Upper lobe of right lung (tissue), 1 donor: ENCODE measurements at regions not wholly inside any gene's neighbourhood (a gene's known extent, or its start where the extent isn't known, plus 50 kb on each side); places are given as distances from the start of the nearest gene placed in this dataset.

Experiments
- ATAC-seq: fragments of 200-7000 bp; cut with Tn5 transposase; one replicate; pipeline ENCODE4 v1.9.1; 2020; ENCODE audit warnings: mild to moderate bottlenecking, moderate library complexity
- DNase-seq: peaks from one replicate; pipeline ENCODE4 v3.0.0-alpha.2; 2020
- H3K27ac ChIP-seq: fragments of 200-600 bp; one replicate; pipeline ENCODE4 v1.8.0; 2022
- H3K27me3 ChIP-seq: fragments of 200-600 bp; one replicate; pipeline ENCODE4 v1.8.0; 2022; ENCODE audit warnings: mild to moderate bottlenecking
- H3K36me3 ChIP-seq: fragments of 200-600 bp; one replicate; pipeline ENCODE4 v1.8.0; 2022
- H3K4me1 ChIP-seq: fragments of 200-600 bp; one replicate; pipeline ENCODE4 v1.8.0; 2022
- H3K4me3 ChIP-seq: fragments of 200-600 bp; one replicate; pipeline ENCODE4 v1.8.0; 2022; ENCODE audit warnings: mild to moderate bottlenecking
- H3K9me3 ChIP-seq: fragments of 200-600 bp; one replicate; pipeline ENCODE4 v1.8.0; 2022
- CTCF ChIP-seq: fragments of 200-600 bp; IDR thresholded peaks from one replicate; pipeline ENCODE4 v1.8.0; 2022; ENCODE audit warnings: antibody characterized with exemption
- intact Hi-C: fragments of 100-400 bp; cut with DNase I; formaldehyde crosslinking; loops from one replicate; pipeline ENCODE4 v1.11.0; 2022
- donor health status: DM: no; HTN: yes; CAD: no; lungs with severe emphysema.

- H3K4me1 ChIP-seq = no peaks in the 10 kb centered on the region
- no peaks in the 10 kb centered on the region for H3K36me3 ChIP-seq
- peak; percentile 22 for TF ChIP-seq CTCF
- no peaks in the 10 kb centered on the region for H3K9me3 ChIP-seq
- DNase-seq (no peak), ATAC-seq (no peak)
- H3K27me3 ChIP-seq = no peaks in the 10 kb centered on the region
- intact Hi-C loops = no loop called here
- no peak overlapping the region for H3K4me3 ChIP-seq
- H3K27ac ChIP-seq = no peak overlapping the region
These were observed 670.3 kb upstream of the FAM241A start for GRCh38 chr4:111475001-111475400.

- intact Hi-C loops = no loop called here
- ATAC-seq = no peak
- no peak overlapping the region for H3K27ac ChIP-seq
These were observed 669.6 kb upstream of the FAM241A start for GRCh38 chr4:111475666-111476065.

GRCh38 chr4:111480510-111480909 lies 664.7 kb upstream of the FAM241A start:
- DNase-seq = no peak
- no peaks in the 10 kb centered on the region for H3K36me3 ChIP-seq

More at GRCh38 chr4:111475666-111476065, 669.6 kb upstream of the FAM241A start:
- H3K4me3 ChIP-seq = no peak overlapping the region
- no peaks in the 10 kb centered on the region for H3K9me3 ChIP-seq
- no peaks in the 10 kb centered on the region for H3K27me3 ChIP-seq
- TF ChIP-seq CTCF = no peak
- H3K4me1 ChIP-seq = no peaks in the 10 kb centered on the region
- no peaks in the 10 kb centered on the region for H3K36me3 ChIP-seq
- no peak for DNase-seq

GRCh38 chr4:111483375-111484169 lies 661.7 kb upstream of the FAM241A start:
- intact Hi-C loops = no loop called here
- TF ChIP-seq CTCF = no peak
- no peaks in the 10 kb centered on the region for H3K9me3 ChIP-seq
- no peaks in the 10 kb centered on the region for H3K36me3 ChIP-seq
- no peaks in the 10 kb centered on the region for H3K27me3 ChIP-seq
- no peak overlapping the region for H3K4me3 ChIP-seq
- H3K27ac ChIP-seq = no peak overlapping the region
- ATAC-seq (no peak), DNase-seq (peak; percentile 48)
- H3K4me1 ChIP-seq = no peaks in the 10 kb centered on the region

More at GRCh38 chr4:111480510-111480909, 664.7 kb upstream of the FAM241A start:
- TF ChIP-seq CTCF = no peak
- Histone ChIP-seq H3K27ac (no peak overlapping the region), H3K4me3 (no peak overlapping the region), H3K27me3 (no peaks in the 10 kb centered on the region), H3K4me1 (no peaks in the 10 kb centered on the region), H3K9me3 (no peaks in the 10 kb centered on the region)
- intact Hi-C loops = no loop called here
- ATAC-seq = no peak

GRCh38 chr4:111492496-111492895 lies 652.8 kb upstream of the FAM241A start:
- Histone ChIP-seq H3K4me3 (no peak overlapping the region), H3K4me1 (no peaks in the 10 kb centered on the region), H3K36me3 (no peaks in the 10 kb centered on the region), H3K27ac (no peak overlapping the region), H3K9me3 (no peaks in the 10 kb centered on the region), H3K27me3 (no peaks in the 10 kb centered on the region)
- no peak for TF ChIP-seq CTCF
- intact Hi-C loops = no loop called here
- DNase-seq (no peak), ATAC-seq (no peak)
